ENCODE measurements at regions not wholly inside any gene's neighbourhood (a gene's known extent, or its start where the extent isn't known, plus 50 kb on each side); places are given as distances from the start of the nearest gene placed in this dataset.

- TF ChIP-seq POLR2A (IDR thresholded peaks at IDR 0.05; ENCODE audit: low read length) = no peak
- no peak for TF ChIP-seq GATA1 (IDR thresholded peaks at IDR 0.05; ENCODE audit: low read depth, low read length)
Measured at GRCh38 chr14:71694591-71695530, 237.4 kb upstream of the RGS6 start.

Data from erythroblast (primary cell).